GM18517 (cell line): ENCODE measurements at regions not wholly inside any gene's neighbourhood (a gene's known extent, or its start where the extent isn't known, plus 50 kb on each side); places are given as distances from the start of the nearest gene placed in this dataset.

Source experiments
- ATAC-seq: cut with Tn5 transposase; IDR thresholded peaks from one replicate; pipeline ENCODE4 v1.9.1; 2021; ENCODE audit warnings: mild to moderate bottlenecking, moderate library complexity; ENCODE audit not compliant: unreplicated experiment

- ATAC-seq, result no peak
These were observed 142.3 kb downstream of the TLE3 start for GRCh38 chr15:69955240-69955894.

DNA sequence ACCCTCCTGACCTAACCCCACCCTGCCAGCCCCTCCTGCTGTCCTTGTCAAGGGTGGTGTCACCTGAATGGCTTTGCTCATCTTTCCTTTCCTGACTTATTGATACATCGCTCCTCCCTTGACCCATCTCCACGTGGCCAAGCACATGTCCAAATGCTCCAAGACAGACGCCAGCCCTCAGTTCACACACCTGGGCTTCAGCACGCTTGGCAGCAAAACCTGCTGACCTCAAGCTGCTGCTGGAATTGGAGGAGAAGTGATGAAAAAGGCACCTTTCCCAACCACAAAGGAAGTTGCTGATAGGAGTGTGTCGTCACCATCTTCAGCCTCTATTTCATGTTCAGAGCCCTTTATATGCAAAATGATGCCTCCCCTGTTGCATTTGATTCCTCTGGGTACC lies 141.3 kb downstream of the TLE3 start:
- no peak for ATAC-seq

DNA sequence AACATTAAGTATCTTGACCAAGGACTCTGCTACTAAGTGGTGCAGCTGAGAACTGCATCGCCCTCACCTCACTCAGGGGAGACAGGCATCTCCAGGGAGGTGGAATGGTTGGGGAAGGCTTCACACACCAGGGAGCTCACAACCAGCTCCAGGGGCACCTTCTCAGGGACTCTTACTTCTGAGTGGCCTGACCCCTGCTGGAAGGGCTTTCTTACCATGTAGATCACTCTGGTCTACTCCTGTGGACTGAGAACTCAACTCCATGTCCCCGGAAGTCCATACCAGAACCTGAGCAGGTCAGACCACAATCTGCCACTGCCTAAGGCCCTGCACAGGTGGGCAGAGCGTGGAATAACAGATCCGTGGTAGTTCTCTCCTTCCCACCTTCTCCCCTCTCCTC lies 140.5 kb downstream of the TLE3 start:
- no peak for ATAC-seq

DNA sequence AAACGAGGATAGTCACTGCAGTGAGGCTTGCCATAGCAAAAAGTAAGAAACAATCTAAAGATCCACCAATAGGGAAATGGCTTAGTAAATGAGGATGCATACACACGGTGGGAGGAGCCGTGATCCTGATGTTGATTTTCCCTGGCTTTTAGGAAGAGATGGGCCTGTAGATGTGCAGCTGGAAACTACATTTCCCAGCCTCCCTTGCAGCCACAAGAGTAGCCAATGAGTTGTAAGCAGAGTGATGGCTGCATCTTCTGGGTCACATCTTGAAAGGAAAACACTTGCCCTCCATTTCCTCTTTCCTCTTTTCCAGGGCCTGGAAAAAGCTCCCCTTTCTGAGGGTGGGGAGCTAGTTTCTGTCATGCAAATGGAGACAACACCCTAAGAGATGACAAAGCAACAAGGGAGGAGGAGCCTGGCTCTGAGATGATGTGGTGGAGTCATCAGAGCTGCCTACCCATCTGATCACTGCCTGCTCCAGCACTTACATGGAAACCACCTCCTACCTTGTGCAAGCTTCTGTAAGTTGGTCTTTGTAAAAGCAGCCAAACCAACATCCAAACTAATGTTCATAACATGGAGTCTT lies 139.1 kb downstream of the TLE3 start:
- no peak for ATAC-seq

DNA sequence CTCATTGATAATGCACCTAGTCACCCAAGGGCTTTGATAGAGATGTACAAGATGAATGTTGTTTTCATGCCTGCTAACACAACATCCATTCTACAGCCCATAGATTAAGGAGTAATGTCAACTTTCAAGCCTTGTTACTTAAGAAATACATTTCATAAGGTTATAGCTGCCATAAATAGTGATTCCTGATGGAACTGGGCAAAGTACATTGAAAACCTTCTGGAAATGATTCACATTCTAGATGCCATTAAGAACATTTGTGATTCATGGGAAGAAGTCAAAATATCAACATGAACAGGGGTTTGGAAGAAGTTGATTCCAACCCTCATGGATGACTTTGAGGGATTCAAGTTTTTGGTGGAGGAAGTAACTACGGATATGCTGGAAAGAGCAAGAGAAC lies 135.2 kb downstream of the TLE3 start:
- no peak for ATAC-seq

GRCh38 chr15:69963385-69963784 lies 134.3 kb downstream of the TLE3 start:
- ATAC-seq, result no peak

DNA sequence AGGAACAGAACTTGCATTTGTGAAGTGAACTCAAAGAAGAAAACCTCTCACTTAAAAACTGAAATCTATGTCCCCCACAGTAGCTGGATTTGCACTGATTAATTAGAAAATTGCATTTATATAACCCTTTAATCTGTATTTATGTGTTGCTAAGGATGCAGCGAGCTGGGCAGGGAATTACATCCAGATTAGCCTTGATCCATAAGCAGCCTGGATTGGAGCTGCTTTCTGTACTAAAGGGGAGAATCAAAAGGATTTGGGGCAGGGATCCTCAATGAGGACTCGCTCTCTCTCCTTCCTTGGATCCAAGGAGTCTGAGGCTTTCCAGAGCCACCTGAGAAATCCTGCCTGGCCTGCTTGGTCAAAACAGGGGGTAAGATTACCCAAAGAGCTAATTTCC lies 125.9 kb downstream of the TLE3 start:
- no peak for ATAC-seq

DNA sequence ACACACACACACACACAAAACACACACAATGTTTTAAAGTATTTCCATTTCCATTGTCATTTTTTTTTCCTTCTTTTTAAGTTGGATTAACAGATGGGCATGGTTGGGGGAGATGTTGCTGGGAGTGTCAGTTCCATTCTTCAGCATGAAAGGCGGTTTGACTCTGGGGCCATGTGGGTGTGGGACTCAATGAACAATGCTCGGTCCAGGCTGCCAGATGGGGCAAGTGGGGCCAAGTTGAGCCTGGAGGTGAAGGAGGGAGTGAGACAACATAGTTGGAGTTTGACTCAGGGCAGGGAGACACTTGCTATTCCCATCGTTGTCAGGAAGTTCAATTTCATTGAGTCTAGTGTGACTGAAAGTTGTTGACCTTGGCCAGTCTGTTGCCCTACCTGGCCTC lies 125.3 kb downstream of the TLE3 start:
- no peak for ATAC-seq

DNA sequence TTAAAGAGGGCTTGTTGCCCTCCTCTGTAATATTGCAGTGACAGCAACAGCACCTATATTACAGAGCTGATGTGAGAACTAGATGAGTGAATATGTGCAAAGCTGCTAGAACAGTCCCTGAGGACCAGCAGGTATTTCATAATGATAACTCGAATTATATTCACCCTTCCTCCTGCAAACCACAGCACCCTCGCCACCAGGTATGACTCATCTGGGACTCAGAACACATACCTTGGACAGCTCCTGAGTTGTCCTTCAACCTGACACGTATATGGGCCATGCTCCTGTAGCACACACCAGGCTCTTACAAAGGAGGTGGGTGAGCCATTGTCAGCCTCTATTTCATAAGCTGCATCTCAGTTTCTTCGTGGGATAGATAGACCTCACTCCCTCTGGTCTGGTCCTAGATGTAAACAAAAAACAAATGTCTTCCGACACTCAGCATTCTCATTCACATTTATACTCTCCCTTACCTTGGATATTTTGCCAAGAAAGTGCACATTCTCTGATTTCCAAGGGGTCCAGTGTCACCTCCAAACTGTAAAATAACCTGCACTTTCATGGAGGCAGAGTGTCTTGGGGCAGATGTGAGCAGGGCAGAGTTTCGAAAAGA lies 124.5 kb downstream of the TLE3 start:
- ATAC-seq, result no peak

DNA sequence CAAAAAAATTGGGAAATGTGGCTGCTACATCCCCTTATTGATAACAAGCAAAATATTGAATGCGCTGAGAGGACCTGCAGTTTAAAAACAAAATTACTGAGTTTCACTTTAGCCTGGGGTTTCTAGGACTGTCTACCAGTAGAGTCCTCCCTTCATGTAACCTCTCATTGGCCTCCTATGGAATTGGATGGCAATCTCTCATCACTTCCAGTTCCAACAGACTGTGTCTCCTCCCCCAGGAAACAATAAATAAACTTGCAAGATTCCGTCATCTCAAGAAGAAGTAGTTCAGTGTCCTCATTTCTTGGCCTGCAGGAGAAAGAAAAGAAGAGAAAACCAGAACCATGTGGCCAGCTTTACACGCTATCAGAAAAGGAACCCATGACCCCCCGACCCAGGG lies 123.8 kb downstream of the TLE3 start:
- no peak for ATAC-seq

DNA sequence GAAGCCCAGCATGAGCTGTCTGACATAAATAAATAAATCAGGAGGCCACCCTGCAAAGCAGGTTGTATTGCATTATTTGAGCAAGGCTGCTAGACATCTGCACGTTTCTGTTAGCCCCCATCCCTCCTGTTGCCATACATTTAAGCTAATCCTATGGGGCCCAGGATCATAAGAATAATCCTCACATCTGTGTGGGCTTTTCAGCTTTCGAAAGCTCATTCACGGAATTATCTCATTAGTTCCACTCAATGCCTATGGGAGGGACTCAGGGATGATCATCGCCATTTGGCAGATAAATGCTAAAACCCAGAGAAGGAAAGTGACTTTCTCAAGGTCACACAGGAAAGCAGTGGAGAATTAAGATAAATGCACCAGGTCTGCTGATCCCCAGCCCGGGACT lies 123.4 kb downstream of the TLE3 start:
- ATAC-seq, result no peak

GRCh38 chr15:69976366-69976994 lies 121.2 kb downstream of the TLE3 start:
- no peak for ATAC-seq

- ATAC-seq, result no peak
These were observed 119.1 kb downstream of the TLE3 start for GRCh38 chr15:69978603-69979002.

DNA sequence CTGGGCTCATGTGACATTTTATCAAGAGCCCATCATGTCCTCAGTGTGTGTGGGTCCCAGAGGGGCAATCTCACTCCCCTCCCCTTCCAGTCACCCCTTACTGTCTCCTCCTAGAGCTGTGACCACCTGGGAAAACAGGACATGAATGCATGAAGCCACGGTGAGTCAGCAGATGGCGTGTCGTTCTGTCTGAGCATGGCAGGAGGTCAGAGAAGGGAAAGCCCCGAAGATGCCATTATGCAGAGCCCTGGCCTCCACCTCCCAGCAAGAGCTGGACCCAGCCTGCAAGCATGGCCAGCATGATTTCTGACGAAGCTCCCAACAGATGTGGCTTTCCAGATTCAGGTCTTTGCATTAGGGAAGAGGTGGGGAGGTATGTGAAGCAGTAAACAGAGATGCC lies 118.5 kb downstream of the TLE3 start:
- peak; percentile 47 for ATAC-seq

GRCh38 chr15:69979783-69980182 lies 117.9 kb downstream of the TLE3 start:
- ATAC-seq, result peak; percentile 88

DNA sequence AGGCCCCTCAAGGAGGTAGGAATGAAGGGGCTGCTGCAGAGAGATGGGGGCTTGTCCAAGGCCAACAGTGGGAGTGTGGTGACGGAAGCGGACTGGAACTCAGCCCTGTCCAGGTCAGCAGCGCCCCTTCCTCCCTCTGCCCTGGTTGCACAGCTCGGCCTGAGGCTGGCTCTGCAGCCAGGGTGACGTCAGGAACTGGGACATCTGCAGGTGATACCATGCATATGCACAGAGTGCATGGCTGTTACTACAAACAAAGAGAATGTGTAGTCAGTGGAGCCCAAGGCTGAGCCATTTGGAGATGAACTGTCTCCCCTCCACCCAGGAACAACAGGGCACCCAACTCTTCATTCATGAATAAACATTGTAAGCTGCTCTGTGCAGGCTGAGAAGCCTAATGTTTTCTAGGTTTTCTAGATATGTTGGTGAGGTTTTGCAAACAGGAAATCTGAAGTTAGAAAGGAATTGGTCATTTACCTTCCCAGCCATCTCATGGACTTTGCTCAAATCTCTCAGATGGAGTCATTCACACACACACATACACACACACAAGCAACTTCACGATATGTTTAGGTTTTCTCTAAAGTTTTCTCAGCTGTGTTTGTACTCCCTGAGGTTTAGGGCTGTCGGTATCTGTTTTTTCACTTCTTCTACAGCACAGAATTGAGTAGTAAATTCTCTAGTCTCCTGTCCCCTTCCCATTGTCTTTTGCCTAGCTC lies 117.2 kb downstream of the TLE3 start:
- ATAC-seq, result peak; percentile 12

GRCh38 chr15:69982037-69982436 lies 115.7 kb downstream of the TLE3 start:
- no peak for ATAC-seq

- no peak for ATAC-seq
These were observed 113.9 kb downstream of the TLE3 start for GRCh38 chr15:69983696-69984265.

GRCh38 chr15:69987492-69988489 lies 109.9 kb downstream of the TLE3 start:
- no peak for ATAC-seq
